ENCODE measurements at regions not wholly inside any gene's neighbourhood (a gene's known extent, or its start where the extent isn't known, plus 50 kb on each side); places are given as distances from the start of the nearest gene placed in this dataset.
A peak's percentile ranks its signal among the peaks of the same experiment; 100 is the strongest.

DNA sequence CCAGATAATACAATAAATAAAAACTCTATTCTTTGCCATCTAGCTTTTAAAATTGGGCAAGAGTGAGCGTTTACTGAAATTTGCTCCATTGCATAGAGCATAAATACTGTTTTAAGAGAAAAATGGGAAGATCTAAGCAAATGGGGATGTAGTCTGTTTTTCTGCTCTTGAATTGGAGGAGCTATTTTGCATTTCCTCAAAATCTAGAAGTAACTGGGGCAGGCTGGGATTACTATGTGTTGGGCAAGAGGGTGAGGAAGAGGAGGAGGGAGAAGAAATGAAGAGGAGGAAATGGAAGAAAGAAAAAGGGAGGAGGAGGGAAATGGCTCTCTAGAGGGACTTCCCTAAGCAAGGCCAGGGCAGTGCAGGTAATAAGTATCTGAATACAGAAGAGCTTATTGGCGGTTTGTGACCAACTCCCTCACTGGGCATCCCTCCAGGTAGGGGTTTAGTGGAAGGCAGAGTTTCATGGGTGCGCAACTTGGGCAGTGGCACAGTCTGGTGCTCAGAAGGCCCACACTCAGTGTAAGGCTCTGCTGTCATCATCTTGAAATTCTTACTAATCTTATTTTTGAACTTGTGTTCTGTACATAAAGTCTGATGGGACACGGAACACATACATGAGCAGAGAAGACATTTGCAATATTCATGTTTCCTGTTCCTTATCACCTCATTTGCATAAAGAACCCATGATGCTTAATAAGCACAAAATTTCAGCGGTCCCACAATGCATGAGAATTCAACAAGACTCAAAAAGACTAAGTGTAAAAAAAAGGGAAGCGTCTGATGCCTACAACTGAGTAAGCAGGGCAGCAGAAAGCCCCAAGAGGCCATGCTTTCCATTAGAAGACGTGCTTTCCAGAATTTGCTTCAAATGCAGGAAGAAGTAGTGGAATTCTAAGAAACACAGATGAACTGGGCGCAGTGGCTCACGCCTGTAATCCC is 116.9 kb downstream of the EVX1 start:
- Histone ChIP-seq H3K4me3 (no peak overlapping the region), H3K27me3 (ENCODE audit: insufficient read depth in 3 of 3, low read length in 2 of 3) (no peaks in the 10 kb centered on the region), H3K9me3 (no peaks in the 10 kb centered on the region), H3K36me3 (ENCODE audit: insufficient read depth in 1 of 2, low read depth in 1 of 2) (no peaks in the 10 kb centered on the region), H3K27ac (no peak overlapping the region), H3K4me1 (no peaks in the 10 kb centered on the region)
- no peak for TF ChIP-seq CTCF (IDR thresholded peaks at IDR 0.05)
- intact Hi-C loops (cut with DNase I) = no loop called here
- no peak for DNase-seq
- ATAC-seq = no peak
- WGBS, 3 donors = 81 to 89% (median 84%) methylated on average over 9 of the region's 9 CpGs

DNA sequence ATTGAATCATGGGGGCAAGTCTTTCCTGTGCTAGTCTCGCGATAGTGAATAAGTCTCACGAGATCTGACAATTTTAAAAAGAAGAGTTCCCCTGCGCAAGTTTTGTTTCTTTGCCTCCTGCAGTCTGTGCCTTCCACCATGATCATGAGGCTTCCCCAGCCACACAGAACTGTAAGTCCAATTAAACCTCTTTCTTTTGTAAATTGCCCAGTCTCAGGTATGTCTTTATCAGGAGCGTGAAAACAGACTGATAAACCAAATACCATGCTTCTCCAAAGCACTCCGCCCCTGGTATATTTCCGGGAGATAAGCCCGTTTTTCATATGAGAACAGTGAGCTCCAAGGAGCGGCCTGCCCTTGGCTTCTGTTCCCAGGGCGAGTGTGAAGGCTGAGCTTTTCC is 118.9 kb downstream of the EVX1 start:
- intact Hi-C loops (cut with DNase I) = no loop called here
- no peaks in the 10 kb centered on the region for H3K9me3 ChIP-seq
- no peaks in the 10 kb centered on the region for H3K4me1 ChIP-seq
- peaks cover 0 to 3% (median 0%) of the 10 kb centered on the region in 3 donors for H3K27me3 ChIP-seq (ENCODE audit: insufficient read depth in 3 of 3, low read length in 2 of 3)
- H3K4me3 ChIP-seq = no peak overlapping the region
- no peak for ATAC-seq
- no peaks in the 10 kb centered on the region for H3K36me3 ChIP-seq (ENCODE audit: insufficient read depth in 1 of 2, low read depth in 1 of 2)
- DNase-seq = no peak
- H3K27ac ChIP-seq = no peak overlapping the region
- WGBS, 3 donors = 89 to 91% (median 89%) methylated on average over 10 of the region's 10 CpGs
- TF ChIP-seq CTCF (IDR thresholded peaks at IDR 0.05) = no peak

- DNase-seq = no peak
- Histone ChIP-seq H3K36me3 (ENCODE audit: insufficient read depth in 1 of 2, low read depth in 1 of 2) (no peaks in the 10 kb centered on the region), H3K4me3 (no peak overlapping the region), H3K9me3 (no peaks in the 10 kb centered on the region), H3K4me1 (no peaks in the 10 kb centered on the region), H3K27me3 (ENCODE audit: insufficient read depth in 3 of 3, low read length in 2 of 3) (peaks cover 0 to 3% (median 0%) of the 10 kb centered on the region in 3 donors), H3K27ac (no peak overlapping the region)
- no peak for TF ChIP-seq CTCF (IDR thresholded peaks at IDR 0.05)
- WGBS, 3 donors = 94 to 95% (median 94%) methylated on average over 4 of the region's 4 CpGs
- no peak for ATAC-seq
- intact Hi-C loops (cut with DNase I) = no loop called here
These were observed 119.4 kb downstream of the EVX1 start for GRCh38 chr7:27362026-27362425.

DNA sequence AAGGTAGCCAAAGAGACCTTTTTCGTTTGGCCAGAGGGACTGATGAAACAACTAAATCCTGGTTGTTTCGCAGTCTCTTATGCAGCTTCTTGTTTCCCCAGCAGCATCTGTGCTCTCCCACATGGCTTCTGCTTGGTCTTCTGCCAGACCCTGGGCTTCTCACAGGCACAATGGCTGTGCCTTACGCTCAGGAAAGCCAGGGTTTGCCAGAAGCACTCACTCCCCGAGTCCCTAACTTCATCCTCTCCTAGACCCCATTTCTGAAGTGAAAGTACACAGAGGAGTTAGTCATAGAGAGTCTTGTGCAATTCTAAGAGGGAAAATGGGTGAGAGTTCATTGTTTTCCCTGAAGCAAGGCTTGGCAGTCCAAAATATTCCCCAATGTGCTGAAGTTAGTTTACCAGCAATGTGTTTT is 121.7 kb downstream of the EVX1 start:
- WGBS, 3 donors = 31 to 42% (median 37%) methylated on average over 4 of the region's 4 CpGs
- Histone ChIP-seq H3K9me3 (no peaks in the 10 kb centered on the region), H3K36me3 (ENCODE audit: insufficient read depth in 1 of 2, low read depth in 1 of 2) (no peaks in the 10 kb centered on the region), H3K4me1 (no peaks in the 10 kb centered on the region), H3K27ac (peak overlapping the region; percentile 36), H3K27me3 (ENCODE audit: insufficient read depth in 3 of 3, low read length in 2 of 3) (peaks cover 0 to 3% (median 0%) of the 10 kb centered on the region in 3 donors), H3K4me3 (no peak overlapping the region)
- no peak for TF ChIP-seq CTCF (IDR thresholded peaks at IDR 0.05)
- peak; percentile 40 to 86 (median 78) for ATAC-seq
- DNase-seq = peak; percentile 82 to 87
- intact Hi-C loops (cut with DNase I) = no loop called here

All from psoas muscle (tissue), 7 donors.